PC-9 (cell line): ENCODE measurements at regions not wholly inside any gene's neighbourhood (a gene's known extent, or its start where the extent isn't known, plus 50 kb on each side); places are given as distances from the start of the nearest gene placed in this dataset.

Source experiments
- EZH2 ChIP-seq: fragments of 200-600 bp; sonication (generic); IDR thresholded peaks from 2 replicates; pipeline ENCODE4 v1.8.0; 2017; ENCODE audit warnings: antibody characterized with exemption, low read depth
- TF ChIP-seq, protein P1 (sequence below): fragments of 200-600 bp; sonication (generic); conservative IDR thresholded peaks from 2 replicates; pipeline ENCODE4 v1.6.1; 2017; ENCODE audit warnings: mixed run types, antibody characterized with exemption, mild to moderate bottlenecking, moderate library complexity

DNA sequence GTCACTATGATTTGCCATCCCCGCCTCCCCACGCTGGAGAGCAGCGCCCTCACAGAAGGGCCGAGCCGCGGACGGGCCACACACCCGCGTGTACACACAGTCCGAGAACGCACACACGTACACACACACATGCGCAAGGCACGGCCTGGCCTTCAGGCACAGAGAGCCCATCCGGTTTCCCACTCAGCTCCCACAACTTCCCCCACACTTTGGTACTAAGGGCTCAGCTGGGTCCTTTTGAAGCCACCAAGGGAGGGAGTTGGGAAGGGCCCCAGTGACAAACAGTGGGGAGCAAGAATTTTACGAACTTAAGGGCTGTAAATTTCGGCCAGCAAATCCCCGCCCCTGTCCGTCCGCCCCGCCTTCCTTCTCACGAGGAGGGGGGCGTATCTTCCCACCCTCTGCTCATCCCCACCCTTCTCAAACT lies 133.3 kb upstream of the HAND1 start:
- TF ChIP-seq, protein P1, sequence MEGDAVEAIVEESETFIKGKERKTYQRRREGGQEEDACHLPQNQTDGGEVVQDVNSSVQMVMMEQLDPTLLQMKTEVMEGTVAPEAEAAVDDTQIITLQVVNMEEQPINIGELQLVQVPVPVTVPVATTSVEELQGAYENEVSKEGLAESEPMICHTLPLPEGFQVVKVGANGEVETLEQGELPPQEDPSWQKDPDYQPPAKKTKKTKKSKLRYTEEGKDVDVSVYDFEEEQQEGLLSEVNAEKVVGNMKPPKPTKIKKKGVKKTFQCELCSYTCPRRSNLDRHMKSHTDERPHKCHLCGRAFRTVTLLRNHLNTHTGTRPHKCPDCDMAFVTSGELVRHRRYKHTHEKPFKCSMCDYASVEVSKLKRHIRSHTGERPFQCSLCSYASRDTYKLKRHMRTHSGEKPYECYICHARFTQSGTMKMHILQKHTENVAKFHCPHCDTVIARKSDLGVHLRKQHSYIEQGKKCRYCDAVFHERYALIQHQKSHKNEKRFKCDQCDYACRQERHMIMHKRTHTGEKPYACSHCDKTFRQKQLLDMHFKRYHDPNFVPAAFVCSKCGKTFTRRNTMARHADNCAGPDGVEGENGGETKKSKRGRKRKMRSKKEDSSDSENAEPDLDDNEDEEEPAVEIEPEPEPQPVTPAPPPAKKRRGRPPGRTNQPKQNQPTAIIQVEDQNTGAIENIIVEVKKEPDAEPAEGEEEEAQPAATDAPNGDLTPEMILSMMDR: no peak
- TF ChIP-seq EZH2: no peak
